Natural killer cell (primary cell): ENCODE measurements at regions not wholly inside any gene's neighbourhood (a gene's known extent, or its start where the extent isn't known, plus 50 kb on each side); places are given as distances from the start of the nearest gene placed in this dataset.
"Not testable (repeated sequence)": the region's sequence is repeated elsewhere in the genome, so short reads cannot be mapped to it uniquely, and the experiment has no call there.

Experiments
- ATAC-seq, 3 donors: fragments of 150-1000 bp in 2 of 3; fragments of 200-7000 bp in 1 of 3; cut with Tn5 transposase; 1 replicate in 1 of 3; 2 replicates in 2 of 3; pipeline ENCODE4 v1.10.0; 2021; ENCODE audit warnings: mild to moderate bottlenecking in 2 of 3, moderate library complexity in 2 of 3
- DNase-seq, 2 donors: peaks; one replicate each; pipeline versions ENCODE4 v3.0.0 to v3.0.0-alpha.2; 2013 to 2021; ENCODE audit warnings: mixed read lengths in 1 of 2
- H3K27ac ChIP-seq: one replicate; pipeline ENCODE4 v1.5.1; 2013; ENCODE audit warnings: mild to moderate bottlenecking, low read length
- H3K27me3 ChIP-seq: one replicate; pipeline ENCODE4 v1.6.1; 2013; ENCODE audit warnings: low read length; ENCODE audit not compliant: control insufficient read depth, insufficient read depth
- H3K36me3 ChIP-seq: one replicate; pipeline ENCODE4 v1.6.1; 2013; ENCODE audit warnings: low read length; ENCODE audit not compliant: control insufficient read depth, insufficient read depth
- H3K4me1 ChIP-seq: one replicate; pipeline ENCODE4 v1.6.1; 2013; ENCODE audit warnings: low read length; ENCODE audit not compliant: control insufficient read depth, insufficient read depth
- H3K4me3 ChIP-seq: one replicate; pipeline ENCODE4 v1.5.1; 2013; ENCODE audit warnings: low read length
- H3K9me3 ChIP-seq: one replicate; pipeline ENCODE4 v1.6.1; 2013; ENCODE audit warnings: low read length; ENCODE audit not compliant: control insufficient read depth, insufficient read depth
- H3K27ac Mint-ChIP-seq, 2 donors: one replicate each; pipeline ENCODE4 v1.8.0; 2022; ENCODE audit warnings: mild to moderate bottlenecking in 2 of 2, mixed read lengths in 2 of 2, moderate library complexity in 1 of 2
- H3K27me3 Mint-ChIP-seq, 2 donors: one replicate each; pipeline ENCODE4 v1.8.0; 2022; ENCODE audit warnings: low read depth in 2 of 2, mixed read lengths in 2 of 2
- H3K36me3 Mint-ChIP-seq: one replicate; pipeline ENCODE4 v1.8.0; 2022; ENCODE audit warnings: mixed read lengths
- H3K4me1 Mint-ChIP-seq, 2 donors: one replicate each; pipeline ENCODE4 v1.8.0; 2022; ENCODE audit warnings: mixed read lengths in 2 of 2
- H3K4me3 Mint-ChIP-seq: one replicate; pipeline ENCODE4 v1.8.0; 2022; ENCODE audit warnings: mild to moderate bottlenecking, moderate library complexity, mixed read lengths
- H3K9me3 Mint-ChIP-seq, 2 donors: one replicate each; pipeline ENCODE4 v1.8.0; 2022; ENCODE audit warnings: mixed read lengths in 2 of 2
- WGBS: methylation state at CpG from one replicate; pipeline ENCODE4 v1.1.7; 2013; ENCODE audit warnings: missing lambda C conversion rate; ENCODE audit not compliant: insufficient coverage; 5-methylcytosine and 5-hydroxymethylcytosine counted together
- intact Hi-C: fragments of 100-400 bp; cut with micrococcal nuclease; formaldehyde crosslinking; loops from one replicate; pipeline ENCODE4 v1.14.2; 2022
- TF ChIP-seq, protein P1 (sequence below): fragments of 200-600 bp; IDR thresholded peaks from one replicate; pipeline ENCODE4 v1.8.0; 2022; ENCODE audit warnings: antibody characterized with exemption

DNA sequence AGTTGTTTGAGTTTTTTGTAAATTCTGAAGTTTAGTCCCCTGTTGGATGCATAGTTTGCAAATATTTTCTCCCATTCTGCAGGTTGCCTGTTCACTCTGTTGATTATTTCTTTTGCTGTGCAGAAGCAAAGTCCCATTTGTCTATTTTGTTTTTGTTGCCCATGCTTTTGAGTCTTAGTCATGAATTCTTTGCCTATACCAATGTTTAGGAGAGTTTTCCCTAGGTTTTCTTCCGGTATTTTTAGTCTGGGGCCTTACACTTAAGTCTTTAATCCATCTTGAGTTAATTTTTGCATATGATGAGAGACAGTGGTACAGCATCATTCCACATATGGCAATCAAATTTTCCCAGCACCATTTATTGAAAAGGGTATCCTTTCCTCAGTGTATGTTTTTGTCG is 405.8 kb upstream of the RPS6KA3 start:
- H3K27ac Mint-ChIP-seq, result no peak overlapping the region
- intact Hi-C loops, result no loop called here
- ATAC-seq, result no peak

DNA sequence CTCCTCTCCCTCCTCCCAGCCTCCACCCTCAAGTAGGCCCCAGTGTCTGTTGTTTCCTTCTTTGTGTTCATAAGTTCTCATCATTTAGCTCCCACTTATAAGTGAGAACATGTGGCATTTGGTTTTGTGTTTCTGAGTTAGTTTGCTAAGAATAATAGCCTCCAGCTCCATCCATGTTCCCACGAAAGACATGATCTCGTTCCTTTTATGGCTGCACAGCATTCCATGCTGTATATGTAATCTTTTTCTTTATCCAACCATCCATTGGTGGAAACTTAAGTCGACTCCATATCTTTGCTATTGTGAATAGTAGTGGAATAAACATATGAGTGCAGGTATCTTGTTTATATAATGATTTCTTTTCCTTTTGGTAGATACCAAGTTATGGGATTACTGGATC is 405.0 kb upstream of the RPS6KA3 start:
- H3K27ac Mint-ChIP-seq, H3K36me3 ChIP-seq, H3K36me3 Mint-ChIP-seq, ATAC-seq, H3K4me1 ChIP-seq, intact Hi-C loops, H3K9me3 ChIP-seq, DNase-seq, H3K9me3 Mint-ChIP-seq, H3K27ac ChIP-seq, H3K4me3 ChIP-seq, H3K27me3 ChIP-seq, H3K27me3 Mint-ChIP-seq, H3K4me3 Mint-ChIP-seq, H3K4me1 Mint-ChIP-seq: not testable (repeated sequence)
- WGBS, result no CpG with 5 or more reads among the region's 3 CpGs

More for the DNA sequence above, 405.8 kb upstream of the RPS6KA3 start:
- TF ChIP-seq, protein P1, sequence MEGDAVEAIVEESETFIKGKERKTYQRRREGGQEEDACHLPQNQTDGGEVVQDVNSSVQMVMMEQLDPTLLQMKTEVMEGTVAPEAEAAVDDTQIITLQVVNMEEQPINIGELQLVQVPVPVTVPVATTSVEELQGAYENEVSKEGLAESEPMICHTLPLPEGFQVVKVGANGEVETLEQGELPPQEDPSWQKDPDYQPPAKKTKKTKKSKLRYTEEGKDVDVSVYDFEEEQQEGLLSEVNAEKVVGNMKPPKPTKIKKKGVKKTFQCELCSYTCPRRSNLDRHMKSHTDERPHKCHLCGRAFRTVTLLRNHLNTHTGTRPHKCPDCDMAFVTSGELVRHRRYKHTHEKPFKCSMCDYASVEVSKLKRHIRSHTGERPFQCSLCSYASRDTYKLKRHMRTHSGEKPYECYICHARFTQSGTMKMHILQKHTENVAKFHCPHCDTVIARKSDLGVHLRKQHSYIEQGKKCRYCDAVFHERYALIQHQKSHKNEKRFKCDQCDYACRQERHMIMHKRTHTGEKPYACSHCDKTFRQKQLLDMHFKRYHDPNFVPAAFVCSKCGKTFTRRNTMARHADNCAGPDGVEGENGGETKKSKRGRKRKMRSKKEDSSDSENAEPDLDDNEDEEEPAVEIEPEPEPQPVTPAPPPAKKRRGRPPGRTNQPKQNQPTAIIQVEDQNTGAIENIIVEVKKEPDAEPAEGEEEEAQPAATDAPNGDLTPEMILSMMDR, result no peak
- Mint-ChIP-seq H3K4me3 (no peak overlapping the region), H3K9me3 (no peaks in the 10 kb centered on the region), H3K27me3 (no peaks in the 10 kb centered on the region), H3K36me3 (no peaks in the 10 kb centered on the region), H3K4me1 (no peaks in the 10 kb centered on the region)
- H3K36me3 ChIP-seq, result no peaks in the 10 kb centered on the region
- no peak overlapping the region for H3K27ac ChIP-seq
- no CpG with 5 or more reads among the region's 2 CpGs for WGBS
- no peak for DNase-seq
- no peaks in the 10 kb centered on the region for H3K27me3 ChIP-seq
- H3K9me3 ChIP-seq, result no peaks in the 10 kb centered on the region
- no peaks in the 10 kb centered on the region for H3K4me1 ChIP-seq
- no peak overlapping the region for H3K4me3 ChIP-seq

DNA sequence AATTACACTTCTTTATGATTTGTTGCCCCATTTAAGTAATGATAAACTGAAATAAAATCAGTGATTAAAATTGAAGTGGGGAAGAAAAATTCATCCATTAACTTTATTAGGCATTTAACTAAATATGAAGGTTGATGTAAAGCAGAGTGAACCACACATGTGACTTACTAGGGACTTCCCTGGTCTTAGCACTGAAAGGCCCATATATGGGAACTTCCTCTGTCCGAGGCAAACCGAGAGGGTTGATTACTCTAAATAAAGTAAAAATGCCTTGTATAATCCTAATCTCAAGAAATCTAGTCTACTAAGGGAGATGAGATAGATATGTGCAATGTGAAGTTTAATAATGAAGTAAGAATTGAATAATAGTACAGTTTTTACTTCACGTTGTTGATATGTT is 403.9 kb upstream of the RPS6KA3 start:
- Mint-ChIP-seq H3K36me3 (no peaks in the 10 kb centered on the region), H3K4me1 (no peaks in the 10 kb centered on the region), H3K27ac (no peak overlapping the region), H3K4me3 (no peak overlapping the region), H3K9me3 (no peaks in the 10 kb centered on the region), H3K27me3 (no peaks in the 10 kb centered on the region)
- Histone ChIP-seq H3K36me3 (no peaks in the 10 kb centered on the region), H3K4me1 (no peaks in the 10 kb centered on the region), H3K4me3 (no peak overlapping the region), H3K27ac (no peak overlapping the region), H3K27me3 (no peaks in the 10 kb centered on the region), H3K9me3 (no peaks in the 10 kb centered on the region)
- DNase-seq (no peak), ATAC-seq (no peak)
- WGBS, result no CpG with 5 or more reads among the region's 3 CpGs
- intact Hi-C loops, result no loop called here
- TF ChIP-seq, protein P1, result no peak

DNA sequence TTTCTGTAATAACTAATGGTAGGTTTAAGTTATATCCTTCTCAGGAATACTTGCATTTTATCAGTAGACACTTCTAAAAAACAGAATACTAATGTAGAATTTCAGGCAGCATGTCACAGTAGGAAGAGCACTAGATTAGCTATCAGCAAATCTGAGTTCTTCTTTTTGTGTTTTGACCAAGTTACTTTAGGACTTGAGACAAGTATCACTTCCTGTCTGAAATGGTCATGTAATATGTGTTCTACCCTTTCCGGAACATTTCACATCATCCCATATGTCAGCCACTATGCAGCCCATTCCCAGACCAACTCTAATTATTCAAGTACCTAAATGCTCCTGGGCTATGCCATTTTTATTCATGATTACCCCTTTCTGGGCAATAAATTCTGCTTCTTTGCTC is 401.8 kb upstream of the RPS6KA3 start:
- Histone ChIP-seq H3K36me3 (no peaks in the 10 kb centered on the region), H3K4me3 (no peak overlapping the region), H3K4me1 (no peaks in the 10 kb centered on the region), H3K27me3 (no peaks in the 10 kb centered on the region), H3K27ac (no peak overlapping the region), H3K9me3 (no peaks in the 10 kb centered on the region)
- Mint-ChIP-seq H3K9me3 (no peaks in the 10 kb centered on the region), H3K36me3 (no peaks in the 10 kb centered on the region), H3K4me3 (no peak overlapping the region), H3K27me3 (no peaks in the 10 kb centered on the region), H3K27ac (no peak overlapping the region), H3K4me1 (no peaks in the 10 kb centered on the region)
- no peak for ATAC-seq
- WGBS, result 83% methylated on average over 1 of the region's 1 CpG
- TF ChIP-seq, protein P1, result no peak
- DNase-seq, result no peak
- intact Hi-C loops, result no loop called here
